ENCODE measurements at regions not wholly inside any gene's neighbourhood (a gene's known extent, or its start where the extent isn't known, plus 50 kb on each side); places are given as distances from the start of the nearest gene placed in this dataset.
A peak's percentile ranks its signal among the peaks of the same experiment; 100 is the strongest.

DNA sequence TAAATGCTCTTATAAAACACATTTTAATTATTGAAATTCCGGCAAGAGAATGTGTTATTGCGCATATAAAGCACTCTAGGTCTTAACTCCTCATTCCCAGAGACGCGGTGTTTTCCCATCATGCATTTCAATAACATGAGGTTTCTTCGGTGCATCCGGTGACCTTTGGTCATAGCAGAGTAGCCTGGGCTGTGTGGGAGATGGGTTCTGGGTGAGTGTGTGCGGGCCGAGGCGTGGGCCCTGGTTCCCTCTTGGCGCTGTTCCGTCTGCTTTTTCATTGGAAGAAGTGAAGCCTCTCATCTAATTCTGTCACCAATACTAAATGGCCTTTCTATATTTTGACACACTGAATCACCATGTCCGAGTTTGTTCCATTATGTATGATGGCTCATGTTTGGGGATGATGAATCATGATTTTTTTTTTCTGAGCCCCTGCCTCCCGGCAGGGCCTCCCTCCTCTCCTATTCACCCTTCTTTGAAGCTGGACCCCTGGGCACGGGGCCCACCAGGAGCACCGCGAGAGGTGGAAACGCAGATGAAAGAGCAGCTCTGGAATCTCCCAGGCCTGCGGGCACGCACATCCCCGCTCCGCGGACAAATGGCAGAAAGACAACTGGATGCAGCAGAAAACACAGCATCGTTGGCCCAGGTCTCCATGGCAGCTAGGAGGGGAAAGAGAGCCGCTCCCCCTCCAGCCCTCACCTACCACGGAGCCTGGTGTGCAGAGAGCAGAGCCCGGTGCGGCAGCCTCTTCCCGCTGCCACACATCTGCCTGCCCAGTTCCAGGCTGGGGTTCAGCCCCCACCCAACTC is 85.8 kb upstream of the HPCAL1 start:
- Histone ChIP-seq H3K9me3 (replicated peaks; ENCODE audit: control insufficient read depth, insufficient read depth, low read depth, low read length) (no peaks in the 10 kb centered on the region), H3K79me2 (ENCODE audit: control insufficient read depth, insufficient read depth, low read length) (no peaks in the 10 kb centered on the region), H3K4me3 (no peak overlapping the region), H2AFZ (ENCODE audit: low read depth, low read length) (no peak overlapping the region), H3K36me3 (ENCODE audit: control insufficient read depth, insufficient read depth, low read length) (no peaks in the 10 kb centered on the region), H3K9ac (ENCODE audit: insufficient read depth in 1 of 2, low read depth in 2 of 2, low read length in 2 of 2) (peak overlapping the region in 1 of 2 experiments; percentile 30; a peak in 1 of 4 replicates), H3K27me3 (ENCODE audit: control insufficient read depth in 2 of 2, insufficient read depth in 2 of 2, low read length in 2 of 2) (peaks cover 0 to 6% of the 10 kb centered on the region in 2 experiments; a peak in 1 of 5 replicates), H3K4me1 (replicated peaks in 1 of 2; ENCODE audit: control insufficient read depth in 2 of 2, insufficient read depth in 2 of 2, low read length in 2 of 2) (peaks cover 5 to 31% of the 10 kb centered on the region in 2 experiments; a peak in 3 of 5 replicates), H3K9me1 (ENCODE audit: control insufficient read depth, insufficient read depth, low read length) (no peaks in the 10 kb centered on the region), H4K20me1 (replicated peaks; ENCODE audit: control insufficient read depth, insufficient read depth, low read length) (no peaks in the 10 kb centered on the region), H3K4me2 (ENCODE audit: insufficient read depth, low read length) (no peak overlapping the region), H3K27ac (ENCODE audit: extremely low read depth, low read depth, low read length) (no peak overlapping the region)
- CTCF ChIA-PET (ENCODE audit: low intra/inter-chr PET ratio) = no interaction called here
- intact Hi-C loops (cut with micrococcal nuclease) = no loop called here
- POLR2A ChIA-PET = interaction anchor here (0.7 to 1.0 kb wide), 2 partner anchors 16 to 218 kb away, joined by 3 read pairs; no protein-coding TSS in a partner anchor
- peak; percentile 47 for ATAC-seq
- 49% methylated on average over 23 of the region's 28 CpGs for WGBS (ENCODE audit: insufficient coverage, low coverage, missing lambda C conversion rate)
- DNase-seq (ENCODE audit: extremely low read depth in 1 of 4, low spot score in 3 of 4) = peak; percentile 34 to 42 (median 38)
- peak; percentile 82 for FAIRE-seq
- in situ Hi-C loops (cut with MboI) = no loop called here
- BruUV-seq (replicated peaks) = no TSS peak
- TF ChIP-seq HDAC2 (IDR thresholded peaks at IDR 0.05) = no peak
- no peak for TF ChIP-seq TCF3 (CRISPR knock-in tag; IDR thresholded peaks at IDR 0.05)
- TF ChIP-seq RB1 (IDR thresholded peaks at IDR 0.05; ENCODE audit: low read depth) = no peak
- TF ChIP-seq ETS2 (tag; IDR thresholded peaks at IDR 0.05; ENCODE audit: borderline replicate concordance, poor library complexity, severe bottlenecking) = no peak
- TF ChIP-seq, protein P1, sequence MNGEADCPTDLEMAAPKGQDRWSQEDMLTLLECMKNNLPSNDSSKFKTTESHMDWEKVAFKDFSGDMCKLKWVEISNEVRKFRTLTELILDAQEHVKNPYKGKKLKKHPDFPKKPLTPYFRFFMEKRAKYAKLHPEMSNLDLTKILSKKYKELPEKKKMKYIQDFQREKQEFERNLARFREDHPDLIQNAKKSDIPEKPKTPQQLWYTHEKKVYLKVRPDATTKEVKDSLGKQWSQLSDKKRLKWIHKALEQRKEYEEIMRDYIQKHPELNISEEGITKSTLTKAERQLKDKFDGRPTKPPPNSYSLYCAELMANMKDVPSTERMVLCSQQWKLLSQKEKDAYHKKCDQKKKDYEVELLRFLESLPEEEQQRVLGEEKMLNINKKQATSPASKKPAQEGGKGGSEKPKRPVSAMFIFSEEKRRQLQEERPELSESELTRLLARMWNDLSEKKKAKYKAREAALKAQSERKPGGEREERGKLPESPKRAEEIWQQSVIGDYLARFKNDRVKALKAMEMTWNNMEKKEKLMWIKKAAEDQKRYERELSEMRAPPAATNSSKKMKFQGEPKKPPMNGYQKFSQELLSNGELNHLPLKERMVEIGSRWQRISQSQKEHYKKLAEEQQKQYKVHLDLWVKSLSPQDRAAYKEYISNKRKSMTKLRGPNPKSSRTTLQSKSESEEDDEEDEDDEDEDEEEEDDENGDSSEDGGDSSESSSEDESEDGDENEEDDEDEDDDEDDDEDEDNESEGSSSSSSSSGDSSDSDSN (IDR thresholded peaks at IDR 0.05; ENCODE audit: borderline replicate concordance in 1 of 2, low read depth in 2 of 2, low read length in 2 of 2) = no peak
- TF ChIP-seq STAT5B (CRISPR knock-in tag; IDR thresholded peaks at IDR 0.05) = no peak
- TF ChIP-seq HDAC3 (IDR thresholded peaks at IDR 0.05; ENCODE audit: borderline replicate concordance, partially characterized antibody) = no peak
- TF ChIP-seq ZNF143 (CRISPR knock-in tag; IDR thresholded peaks at IDR 0.05) = peak; percentile 45; the same call in 1 of the 2 replicates
- no peak for TF ChIP-seq ASH1L (IDR thresholded peaks at IDR 0.05; ENCODE audit: borderline replicate concordance, low read depth, partially characterized antibody)
- no peak for TF ChIP-seq NCOR1 (IDR thresholded peaks at IDR 0.05)
- peak; percentile 94 for TF ChIP-seq ZNF766 (CRISPR knock-in tag; conservative IDR thresholded peaks at IDR 0.05)
- no peak for TF ChIP-seq IRF2 (CRISPR knock-in tag; IDR thresholded peaks at IDR 0.05)
- 0 out of 2 replicates have a peak, but pooled peaks have one; percentile 20 for TF ChIP-seq ZNF592 (IDR thresholded peaks at IDR 0.05)
- peak; percentile 37 for TF ChIP-seq EGR1 (conservative IDR thresholded peaks at IDR 0.05)

Measured in K562 (cell line).